ENCODE measurements at regions not wholly inside any gene's neighbourhood (a gene's known extent, or its start where the extent isn't known, plus 50 kb on each side); places are given as distances from the start of the nearest gene placed in this dataset.

- Histone ChIP-seq H3K4me1 (no peaks in the 10 kb centered on the region), H3K27me3 (no peaks in the 10 kb centered on the region), H3K9me3 (no peaks in the 10 kb centered on the region), H3K4me3 (no peak overlapping the region), H3K36me3 (no peaks in the 10 kb centered on the region), H3K27ac (no peak overlapping the region)
- TF ChIP-seq POLR2AphosphoS5 (IDR thresholded peaks at IDR 0.05) (no peak), EP300 (IDR thresholded peaks at IDR 0.05; ENCODE audit: low read depth) (no peak), POLR2A (IDR thresholded peaks at IDR 0.05) (no peak)
- TF ChIP-seq, protein P1, sequence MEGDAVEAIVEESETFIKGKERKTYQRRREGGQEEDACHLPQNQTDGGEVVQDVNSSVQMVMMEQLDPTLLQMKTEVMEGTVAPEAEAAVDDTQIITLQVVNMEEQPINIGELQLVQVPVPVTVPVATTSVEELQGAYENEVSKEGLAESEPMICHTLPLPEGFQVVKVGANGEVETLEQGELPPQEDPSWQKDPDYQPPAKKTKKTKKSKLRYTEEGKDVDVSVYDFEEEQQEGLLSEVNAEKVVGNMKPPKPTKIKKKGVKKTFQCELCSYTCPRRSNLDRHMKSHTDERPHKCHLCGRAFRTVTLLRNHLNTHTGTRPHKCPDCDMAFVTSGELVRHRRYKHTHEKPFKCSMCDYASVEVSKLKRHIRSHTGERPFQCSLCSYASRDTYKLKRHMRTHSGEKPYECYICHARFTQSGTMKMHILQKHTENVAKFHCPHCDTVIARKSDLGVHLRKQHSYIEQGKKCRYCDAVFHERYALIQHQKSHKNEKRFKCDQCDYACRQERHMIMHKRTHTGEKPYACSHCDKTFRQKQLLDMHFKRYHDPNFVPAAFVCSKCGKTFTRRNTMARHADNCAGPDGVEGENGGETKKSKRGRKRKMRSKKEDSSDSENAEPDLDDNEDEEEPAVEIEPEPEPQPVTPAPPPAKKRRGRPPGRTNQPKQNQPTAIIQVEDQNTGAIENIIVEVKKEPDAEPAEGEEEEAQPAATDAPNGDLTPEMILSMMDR (IDR thresholded peaks at IDR 0.05): no peak
- intact Hi-C loops (cut with DNase I; ENCODE audit: low total_unique reads) (no loop called here), in situ Hi-C loops (cut with MboI; ENCODE audit: low pct_ligation_motif_present in 1 of 4, low pct_unique_long_range_greater_than_20kb in 1 of 4, low sequenced_read_pairs in 3 of 4) (no loop called here)
- WGBS, 2 donors (ENCODE audit: low coverage in 1 of 2): 85% methylated on average over 9 of the region's 9 CpGs; no CpG with 5 or more reads in 1 of the 2 donors
- no peak for DNase-seq
These were observed 408.2 kb upstream of the MYT1L start for GRCh38 chr2:2739231-2739795.

- TF ChIP-seq EP300 (IDR thresholded peaks at IDR 0.05; ENCODE audit: low read depth) (no peak), POLR2A (IDR thresholded peaks at IDR 0.05) (no peak), POLR2AphosphoS5 (IDR thresholded peaks at IDR 0.05) (no peak)
- TF ChIP-seq, protein P1 (IDR thresholded peaks at IDR 0.05): no peak
- no peak for DNase-seq
- in situ Hi-C loops (cut with MboI; ENCODE audit: low pct_ligation_motif_present in 1 of 4, low pct_unique_long_range_greater_than_20kb in 1 of 4, low sequenced_read_pairs in 3 of 4): no loop called here
- Histone ChIP-seq H3K36me3 (no peaks in the 10 kb centered on the region), H3K27ac (no peak overlapping the region), H3K9me3 (no peaks in the 10 kb centered on the region), H3K4me1 (no peaks in the 10 kb centered on the region), H3K27me3 (no peaks in the 10 kb centered on the region), H3K4me3 (no peak overlapping the region)
- intact Hi-C loops (cut with DNase I; ENCODE audit: low total_unique reads): no loop called here
- 73 to 77% methylated on average over 8 to 11 of the region's 11 CpGs for WGBS, 2 donors (ENCODE audit: low coverage in 1 of 2)
These were observed 407.6 kb upstream of the MYT1L start for GRCh38 chr2:2738684-2739083.

- WGBS, 2 donors (ENCODE audit: low coverage in 1 of 2): 38 to 83% methylated on average over 1 to 11 of the region's 11 CpGs
- TF ChIP-seq POLR2A (IDR thresholded peaks at IDR 0.05) (no peak), POLR2AphosphoS5 (IDR thresholded peaks at IDR 0.05) (no peak), EP300 (IDR thresholded peaks at IDR 0.05; ENCODE audit: low read depth) (no peak)
- TF ChIP-seq, protein P1 (IDR thresholded peaks at IDR 0.05): no peak
- no peak for DNase-seq
- H3K27ac ChIP-seq: no peak overlapping the region
- H3K4me1 ChIP-seq: no peaks in the 10 kb centered on the region
- H3K4me3 ChIP-seq: no peak overlapping the region
- no peaks in the 10 kb centered on the region for H3K27me3 ChIP-seq
- no peaks in the 10 kb centered on the region for H3K9me3 ChIP-seq
- intact Hi-C loops (cut with DNase I; ENCODE audit: low total_unique reads): no loop called here
- no peaks in the 10 kb centered on the region for H3K36me3 ChIP-seq
- in situ Hi-C loops (cut with MboI; ENCODE audit: low pct_ligation_motif_present in 1 of 4, low pct_unique_long_range_greater_than_20kb in 1 of 4, low sequenced_read_pairs in 3 of 4): no loop called here
These were observed 407.2 kb upstream of the MYT1L start for GRCh38 chr2:2738276-2738675.

DNA sequence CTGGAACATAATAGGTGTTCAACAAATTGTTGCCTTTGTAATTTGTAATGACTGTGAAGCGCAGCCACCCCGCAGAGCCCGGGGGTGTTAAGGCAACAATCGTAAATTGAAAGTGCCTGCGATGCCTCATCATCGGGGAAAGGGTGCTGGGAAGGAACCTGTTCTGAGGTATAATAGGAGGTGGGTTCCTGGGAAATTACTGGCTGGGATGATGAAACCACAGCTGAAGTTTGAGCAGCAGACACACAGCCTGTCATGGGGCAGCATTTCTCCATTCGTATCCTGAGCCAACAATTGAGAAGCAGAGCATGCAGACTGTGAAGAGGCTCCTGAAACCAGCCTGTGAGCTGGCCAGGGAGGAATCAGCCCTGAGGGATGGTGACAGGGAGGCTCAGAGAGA, 404.0 kb upstream of the MYT1L start:
- Histone ChIP-seq H3K36me3 (no peaks in the 10 kb centered on the region), H3K27me3 (no peaks in the 10 kb centered on the region), H3K4me1 (no peaks in the 10 kb centered on the region), H3K9me3 (no peaks in the 10 kb centered on the region), H3K4me3 (no peak overlapping the region), H3K27ac (no peak overlapping the region)
- intact Hi-C loops (cut with DNase I; ENCODE audit: low total_unique reads): no loop called here
- WGBS, 2 donors (ENCODE audit: low coverage in 1 of 2): 67 to 77% methylated on average over 3 to 7 of the region's 7 CpGs
- DNase-seq: no peak
- in situ Hi-C loops (cut with MboI; ENCODE audit: low pct_ligation_motif_present in 1 of 4, low pct_unique_long_range_greater_than_20kb in 1 of 4, low sequenced_read_pairs in 3 of 4): no loop called here
- TF ChIP-seq EP300 (IDR thresholded peaks at IDR 0.05; ENCODE audit: low read depth) (no peak), POLR2A (IDR thresholded peaks at IDR 0.05) (no peak), POLR2AphosphoS5 (IDR thresholded peaks at IDR 0.05) (no peak)
- TF ChIP-seq, protein P1 (IDR thresholded peaks at IDR 0.05): no peak
